Ascending aorta (tissue), 2 donors: ENCODE measurements at regions not wholly inside any gene's neighbourhood (a gene's known extent, or its start where the extent isn't known, plus 50 kb on each side); places are given as distances from the start of the nearest gene placed in this dataset.

ENCODE experiments used
- DNase-seq, 2 donors: peaks; one replicate each; pipeline ENCODE4 v3.0.0-alpha.2; 2019; ENCODE audit warnings: low spot score in 2 of 2
- H3K27ac ChIP-seq, 2 donors: fragments of 200-600 bp; sonication (generic); one replicate each; pipeline ENCODE4 v1.5.1; 2016 to 2017; ENCODE audit warnings: mild to moderate bottlenecking in 1 of 2
- H3K27me3 ChIP-seq: fragments of 200-600 bp; sonication (generic); one replicate; pipeline ENCODE4 v1.5.1; 2017
- H3K36me3 ChIP-seq, 2 donors: fragments of 200-600 bp; sonication (generic); one replicate each; pipeline ENCODE4 v1.5.1; 2016
- H3K4me1 ChIP-seq, 2 donors: fragments of 200-600 bp; sonication (generic); one replicate each; pipeline ENCODE4 v1.5.1; 2016 to 2017; ENCODE audit warnings: mild to moderate bottlenecking in 1 of 2
- H3K4me3 ChIP-seq, 2 donors: fragments of 200-600 bp; sonication (generic); one replicate each; pipeline ENCODE4 v1.5.1; 2016 to 2017; ENCODE audit warnings: mild to moderate bottlenecking in 1 of 2
- H3K9me3 ChIP-seq, 2 donors: fragments of 200-600 bp; sonication (generic); one replicate each; pipeline ENCODE4 v1.5.1; 2016
- CTCF ChIP-seq, 3 experiments: fragments of 200-600 bp in 2 of 3; fragments of 450-650 bp in 1 of 3; sonication (generic) in 2 of 3; IDR thresholded peaks; one replicate each; pipeline ENCODE4 v1.5.1; 2016 to 2019; ENCODE audit warnings: antibody characterized with exemption in 3 of 3, mild to moderate bottlenecking in 1 of 3, moderate library complexity in 1 of 3
- intact Hi-C: fragments of 100-400 bp; cut with DNase I; formaldehyde crosslinking; loops from one replicate; pipeline ENCODE4 v1.15.1; 2023

- Histone ChIP-seq H3K36me3 (no peaks in the 10 kb centered on the region), H3K4me1 (no peaks in the 10 kb centered on the region), H3K9me3 (no peaks in the 10 kb centered on the region), H3K27me3 (no peaks in the 10 kb centered on the region), H3K4me3 (no peak overlapping the region), H3K27ac (no peak overlapping the region)
- no peak for TF ChIP-seq CTCF (IDR thresholded peaks at IDR 0.05)
- intact Hi-C loops = no loop called here
- DNase-seq = no peak
Measured at GRCh38 chr10:111475720-111476119, 398.9 kb downstream of the ADRA2A start.

- no peaks in the 10 kb centered on the region for H3K4me1 ChIP-seq
- intact Hi-C loops = no loop called here
- H3K9me3 ChIP-seq = no peaks in the 10 kb centered on the region
- no peaks in the 10 kb centered on the region for H3K27me3 ChIP-seq
- H3K36me3 ChIP-seq = no peaks in the 10 kb centered on the region
- DNase-seq = no peak
- no peak overlapping the region for H3K4me3 ChIP-seq
- no peak for TF ChIP-seq CTCF (IDR thresholded peaks at IDR 0.05)
- no peak overlapping the region for H3K27ac ChIP-seq
Measured at GRCh38 chr10:111478651-111479050, 401.8 kb downstream of the ADRA2A start.

GRCh38 chr10:111479966-111480365 is 403.1 kb downstream of the ADRA2A start:
- Histone ChIP-seq H3K4me1 (no peaks in the 10 kb centered on the region), H3K27me3 (no peaks in the 10 kb centered on the region), H3K27ac (no peak overlapping the region), H3K36me3 (no peaks in the 10 kb centered on the region), H3K4me3 (no peak overlapping the region), H3K9me3 (no peaks in the 10 kb centered on the region)
- intact Hi-C loops = no loop called here
- TF ChIP-seq CTCF (IDR thresholded peaks at IDR 0.05) = no peak
- DNase-seq = no peak

GRCh38 chr10:111481261-111481826 is 404.5 kb downstream of the ADRA2A start:
- Histone ChIP-seq H3K27me3 (no peaks in the 10 kb centered on the region), H3K36me3 (no peaks in the 10 kb centered on the region), H3K27ac (no peak overlapping the region), H3K4me3 (no peak overlapping the region), H3K4me1 (no peaks in the 10 kb centered on the region), H3K9me3 (no peaks in the 10 kb centered on the region)
- intact Hi-C loops = no loop called here
- TF ChIP-seq CTCF (IDR thresholded peaks at IDR 0.05) = no peak
- DNase-seq = no peak

- no peak overlapping the region for H3K4me3 ChIP-seq
- no peak overlapping the region for H3K27ac ChIP-seq
- H3K9me3 ChIP-seq = no peaks in the 10 kb centered on the region
- H3K27me3 ChIP-seq = no peaks in the 10 kb centered on the region
- no peak for DNase-seq
- TF ChIP-seq CTCF (IDR thresholded peaks at IDR 0.05) = no peak
- H3K36me3 ChIP-seq = no peaks in the 10 kb centered on the region
- no peaks in the 10 kb centered on the region for H3K4me1 ChIP-seq
- intact Hi-C loops = no loop called here
Measured at GRCh38 chr10:111481866-111482265, 405.0 kb downstream of the ADRA2A start.

- H3K27me3 ChIP-seq = no peaks in the 10 kb centered on the region
- no peaks in the 10 kb centered on the region for H3K9me3 ChIP-seq
- H3K36me3 ChIP-seq = no peaks in the 10 kb centered on the region
- intact Hi-C loops = no loop called here
- no peak overlapping the region for H3K27ac ChIP-seq
- no peak for TF ChIP-seq CTCF (IDR thresholded peaks at IDR 0.05)
- H3K4me3 ChIP-seq = no peak overlapping the region
- no peaks in the 10 kb centered on the region for H3K4me1 ChIP-seq
- no peak for DNase-seq
Measured at GRCh38 chr10:111482621-111483216, 405.9 kb downstream of the ADRA2A start.
